WTC11 (cell line): ENCODE measurements at regions not wholly inside any gene's neighbourhood (a gene's known extent, or its start where the extent isn't known, plus 50 kb on each side); places are given as distances from the start of the nearest gene placed in this dataset.

Source experiments
- ATAC-seq: fragments of 200-7000 bp; cut with Tn5 transposase; 2 replicates; pipeline ENCODE4 v1.10.0; 2021; ENCODE audit warnings: mild to moderate bottlenecking, moderate library complexity
- CTCF ChIA-PET: fragments of 300-600 bp; sonication (Branson Sonifier 250); formaldehyde crosslinking; loops from one replicate; lab custom pipeline; 2021; ENCODE audit warnings: antibody characterized with exemption; lab: Charles Lee
- POLR2A ChIA-PET: fragments of 350-600 bp; sonication (Branson Sonifier 250); formaldehyde crosslinking; loops from one replicate; lab custom pipeline; 2021; ENCODE audit warnings: antibody characterized with exemption; lab: Charles Lee
- DNase-seq: peaks from one replicate; pipeline ENCODE4 v3.0.0; 2021; ENCODE audit warnings: low spot score
- H3K27ac Mint-ChIP-seq: 2 replicates; pipeline ENCODE4 v1.8.0; 2021; ENCODE audit warnings: mixed read lengths
- H3K27me3 Mint-ChIP-seq: 2 replicates; pipeline ENCODE4 v1.8.0; 2021; ENCODE audit warnings: low read depth, mild to moderate bottlenecking, moderate library complexity, mixed read lengths
- H3K36me3 Mint-ChIP-seq: 2 replicates; pipeline ENCODE4 v1.8.0; 2021; ENCODE audit warnings: mixed read lengths
- H3K4me1 Mint-ChIP-seq: 2 replicates; pipeline ENCODE4 v1.8.0; 2022; ENCODE audit warnings: mixed read lengths
- H3K4me3 Mint-ChIP-seq: 2 replicates; pipeline ENCODE4 v1.8.0; 2021; ENCODE audit warnings: mild to moderate bottlenecking, moderate library complexity, mixed read lengths
- H3K9me3 Mint-ChIP-seq: 2 replicates; pipeline ENCODE4 v1.8.0; 2021; ENCODE audit warnings: mixed read lengths
- AR ChIP-seq: fragments of 250-450 bp; sonication (Bioruptor Pico); IDR thresholded peaks from 2 replicates; pipeline ENCODE4 v1.9.0; 2021; ENCODE audit warnings: mild to moderate bottlenecking
- CTCF ChIP-seq: fragments of 200-600 bp; IDR thresholded peaks from 2 replicates; pipeline ENCODE4 v1.8.0; 2022; ENCODE audit warnings: antibody characterized with exemption
- E2F5 ChIP-seq: sonication (generic); formaldehyde crosslinking; IDR thresholded peaks from 2 replicates; pipeline ENCODE4 v1.8.1; 2022; ENCODE audit warnings: mild to moderate bottlenecking, moderate library complexity, missing genetic modification reagents
- ELF4 ChIP-seq: sonication (generic); formaldehyde crosslinking; IDR thresholded peaks from 2 replicates; pipeline ENCODE4 v1.8.1; 2022; ENCODE audit warnings: low read depth, mild to moderate bottlenecking, moderate library complexity, missing genetic modification reagents
- ERG ChIP-seq: fragments of 250-450 bp; sonication (Bioruptor Pico); IDR thresholded peaks from 2 replicates; pipeline ENCODE4 v1.8.0; 2021; ENCODE audit warnings: mild to moderate bottlenecking
- ESRRA ChIP-seq: sonication (generic); formaldehyde crosslinking; IDR thresholded peaks from 2 replicates; pipeline ENCODE4 v1.8.1; 2022; ENCODE audit warnings: mild to moderate bottlenecking, missing genetic modification reagents, borderline replicate concordance
- FOXP1 ChIP-seq: sonication (generic); formaldehyde crosslinking; IDR thresholded peaks from 2 replicates; pipeline ENCODE4 v1.8.0; 2022; ENCODE audit warnings: missing genetic modification reagents, mild to moderate bottlenecking, moderate library complexity, borderline replicate concordance
- MYBL2 ChIP-seq: sonication (generic); formaldehyde crosslinking; IDR thresholded peaks from 2 replicates; pipeline ENCODE4 v1.8.1; 2023; ENCODE audit warnings: mild to moderate bottlenecking, moderate library complexity, missing genetic modification reagents
- NFATC4 ChIP-seq: fragments of 250-450 bp; sonication (Bioruptor Pico); IDR thresholded peaks from 2 replicates; pipeline ENCODE4 v1.9.0; 2021; ENCODE audit warnings: mild to moderate bottlenecking
- NFYB ChIP-seq: sonication (generic); formaldehyde crosslinking; conservative IDR thresholded peaks from 2 replicates; pipeline ENCODE4 v1.8.0; 2022; ENCODE audit warnings: low read depth, missing genetic modification reagents
- NR3C1 ChIP-seq: sonication (generic); formaldehyde crosslinking; conservative IDR thresholded peaks from 2 replicates; pipeline ENCODE4 v1.8.1; 2023; ENCODE audit warnings: low read depth, mild to moderate bottlenecking, missing genetic modification reagents
- SMAD3 ChIP-seq: sonication (generic); formaldehyde crosslinking; IDR thresholded peaks from 2 replicates; pipeline ENCODE4 v1.8.0; 2022; ENCODE audit warnings: missing genetic modification reagents, mild to moderate bottlenecking, borderline replicate concordance
- TCF7 ChIP-seq: sonication (generic); formaldehyde crosslinking; IDR thresholded peaks from 2 replicates; pipeline ENCODE4 v1.8.0; 2022; ENCODE audit warnings: mild to moderate bottlenecking, low read depth, missing genetic modification reagents, moderate library complexity
- TEAD1 ChIP-seq: sonication (generic); formaldehyde crosslinking; IDR thresholded peaks from 2 replicates; pipeline ENCODE4 v1.8.0; 2022; ENCODE audit warnings: mild to moderate bottlenecking, missing genetic modification reagents
- ZNF138 ChIP-seq: sonication (generic); formaldehyde crosslinking; conservative IDR thresholded peaks from 2 replicates; pipeline ENCODE4 v1.8.1; 2022; ENCODE audit warnings: mild to moderate bottlenecking, moderate library complexity, missing genetic modification reagents
- ZNF232 ChIP-seq: sonication (generic); formaldehyde crosslinking; IDR thresholded peaks from 2 replicates; pipeline ENCODE4 v1.8.0; 2022; ENCODE audit warnings: mild to moderate bottlenecking, missing genetic modification reagents
- TF ChIP-seq, protein P1 (sequence below): sonication (generic); formaldehyde crosslinking; IDR thresholded peaks from 2 replicates; pipeline ENCODE4 v1.8.0; 2022; ENCODE audit warnings: mild to moderate bottlenecking, missing genetic modification reagents
- TF ChIP-seq, protein P2 (sequence below): fragments of 250-450 bp; sonication (Bioruptor Pico); IDR thresholded peaks from 2 replicates; pipeline ENCODE4 v2.1.2; 2022; ENCODE audit warnings: mild to moderate bottlenecking, moderate library complexity
- TF ChIP-seq, protein P3 (sequence below): sonication (generic); formaldehyde crosslinking; IDR thresholded peaks from 2 replicates; pipeline ENCODE4 v1.8.0; 2022; ENCODE audit warnings: mild to moderate bottlenecking, missing genetic modification reagents
- TF ChIP-seq, protein P4 (sequence below): sonication (generic); formaldehyde crosslinking; conservative IDR thresholded peaks from 2 replicates; pipeline ENCODE4 v1.8.1; 2023; ENCODE audit warnings: mild to moderate bottlenecking, low read depth, missing genetic modification reagents, moderate library complexity
- TF ChIP-seq, protein P5 (sequence below): sonication (generic); formaldehyde crosslinking; IDR thresholded peaks from 2 replicates; pipeline ENCODE4 v1.8.1; 2023; ENCODE audit warnings: mild to moderate bottlenecking, missing genetic modification reagents, moderate library complexity

GRCh38 chr1:98487620-98488019 is 173.9 kb upstream of the SNX7 start (continued):
- TF ChIP-seq AR (CRISPR knock-in tag) = no peak
- TF ChIP-seq, protein P1, sequence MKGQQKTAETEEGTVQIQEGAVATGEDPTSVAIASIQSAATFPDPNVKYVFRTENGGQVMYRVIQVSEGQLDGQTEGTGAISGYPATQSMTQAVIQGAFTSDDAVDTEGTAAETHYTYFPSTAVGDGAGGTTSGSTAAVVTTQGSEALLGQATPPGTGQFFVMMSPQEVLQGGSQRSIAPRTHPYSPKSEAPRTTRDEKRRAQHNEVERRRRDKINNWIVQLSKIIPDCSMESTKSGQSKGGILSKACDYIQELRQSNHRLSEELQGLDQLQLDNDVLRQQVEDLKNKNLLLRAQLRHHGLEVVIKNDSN = no peak
- TF ChIP-seq ERG (CRISPR knock-in tag) = no peak
- no peak for TF ChIP-seq NR3C1
- TF ChIP-seq, protein P2, sequence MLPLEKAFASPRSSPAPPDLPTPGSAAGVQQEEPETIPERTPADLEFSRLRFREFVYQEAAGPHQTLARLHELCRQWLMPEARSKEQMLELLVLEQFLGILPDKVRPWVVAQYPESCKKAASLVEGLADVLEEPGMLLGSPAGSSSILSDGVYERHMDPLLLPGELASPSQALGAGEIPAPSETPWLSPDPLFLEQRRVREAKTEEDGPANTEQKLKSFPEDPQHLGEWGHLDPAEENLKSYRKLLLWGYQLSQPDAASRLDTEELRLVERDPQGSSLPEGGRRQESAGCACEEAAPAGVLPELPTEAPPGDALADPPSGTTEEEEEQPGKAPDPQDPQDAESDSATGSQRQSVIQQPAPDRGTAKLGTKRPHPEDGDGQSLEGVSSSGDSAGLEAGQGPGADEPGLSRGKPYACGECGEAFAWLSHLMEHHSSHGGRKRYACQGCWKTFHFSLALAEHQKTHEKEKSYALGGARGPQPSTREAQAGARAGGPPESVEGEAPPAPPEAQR = no peak
- TF ChIP-seq, protein P3, sequence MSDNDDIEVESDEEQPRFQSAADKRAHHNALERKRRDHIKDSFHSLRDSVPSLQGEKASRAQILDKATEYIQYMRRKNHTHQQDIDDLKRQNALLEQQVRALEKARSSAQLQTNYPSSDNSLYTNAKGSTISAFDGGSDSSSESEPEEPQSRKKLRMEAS = no peak
- TF ChIP-seq MYBL2 (CRISPR knock-in tag) = no peak
- TF ChIP-seq, protein P4, sequence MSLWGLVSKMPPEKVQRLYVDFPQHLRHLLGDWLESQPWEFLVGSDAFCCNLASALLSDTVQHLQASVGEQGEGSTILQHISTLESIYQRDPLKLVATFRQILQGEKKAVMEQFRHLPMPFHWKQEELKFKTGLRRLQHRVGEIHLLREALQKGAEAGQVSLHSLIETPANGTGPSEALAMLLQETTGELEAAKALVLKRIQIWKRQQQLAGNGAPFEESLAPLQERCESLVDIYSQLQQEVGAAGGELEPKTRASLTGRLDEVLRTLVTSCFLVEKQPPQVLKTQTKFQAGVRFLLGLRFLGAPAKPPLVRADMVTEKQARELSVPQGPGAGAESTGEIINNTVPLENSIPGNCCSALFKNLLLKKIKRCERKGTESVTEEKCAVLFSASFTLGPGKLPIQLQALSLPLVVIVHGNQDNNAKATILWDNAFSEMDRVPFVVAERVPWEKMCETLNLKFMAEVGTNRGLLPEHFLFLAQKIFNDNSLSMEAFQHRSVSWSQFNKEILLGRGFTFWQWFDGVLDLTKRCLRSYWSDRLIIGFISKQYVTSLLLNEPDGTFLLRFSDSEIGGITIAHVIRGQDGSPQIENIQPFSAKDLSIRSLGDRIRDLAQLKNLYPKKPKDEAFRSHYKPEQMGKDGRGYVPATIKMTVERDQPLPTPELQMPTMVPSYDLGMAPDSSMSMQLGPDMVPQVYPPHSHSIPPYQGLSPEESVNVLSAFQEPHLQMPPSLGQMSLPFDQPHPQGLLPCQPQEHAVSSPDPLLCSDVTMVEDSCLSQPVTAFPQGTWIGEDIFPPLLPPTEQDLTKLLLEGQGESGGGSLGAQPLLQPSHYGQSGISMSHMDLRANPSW (CRISPR knock-in tag) = no peak
- TF ChIP-seq, protein P5, sequence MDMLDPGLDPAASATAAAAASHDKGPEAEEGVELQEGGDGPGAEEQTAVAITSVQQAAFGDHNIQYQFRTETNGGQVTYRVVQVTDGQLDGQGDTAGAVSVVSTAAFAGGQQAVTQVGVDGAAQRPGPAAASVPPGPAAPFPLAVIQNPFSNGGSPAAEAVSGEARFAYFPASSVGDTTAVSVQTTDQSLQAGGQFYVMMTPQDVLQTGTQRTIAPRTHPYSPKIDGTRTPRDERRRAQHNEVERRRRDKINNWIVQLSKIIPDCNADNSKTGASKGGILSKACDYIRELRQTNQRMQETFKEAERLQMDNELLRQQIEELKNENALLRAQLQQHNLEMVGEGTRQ = no peak
- TF ChIP-seq, all 79 proteins: peak for 0

DNA sequence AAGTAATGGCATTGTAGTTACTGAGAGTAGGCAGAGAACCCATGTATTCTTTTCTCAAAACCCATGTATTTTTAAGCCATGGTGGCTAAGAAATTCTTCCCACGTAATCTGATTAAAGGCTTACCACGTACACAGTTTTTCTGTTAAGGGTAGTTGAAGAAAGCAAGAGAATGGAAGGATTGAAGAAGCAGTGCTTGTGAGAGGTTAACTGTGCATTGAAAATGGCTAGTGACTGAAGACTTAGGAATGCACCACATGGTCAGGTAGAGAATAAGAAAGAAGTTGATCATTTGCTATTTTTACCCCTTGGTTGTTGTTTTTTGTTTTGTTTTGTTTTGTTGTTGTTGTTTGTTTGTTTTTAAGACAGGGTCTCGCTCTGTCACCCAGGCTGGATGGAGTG is 178.9 kb upstream of the SNX7 start:
- no peak for DNase-seq
- H3K27me3 Mint-ChIP-seq = no peaks in the 10 kb centered on the region
- ChIA-PET CTCF (no interaction called here), POLR2A (no interaction called here)
- H3K36me3 Mint-ChIP-seq = no peaks in the 10 kb centered on the region
- TF ChIP-seq ESRRA (CRISPR knock-in tag) = no peak
- no peak for TF ChIP-seq ZNF232
- no peak for TF ChIP-seq NFATC4
- TF ChIP-seq ZNF138 (CRISPR knock-in tag) = no peak
- no peak for TF ChIP-seq SMAD3 (CRISPR knock-in tag)
- TF ChIP-seq E2F5 (CRISPR knock-in tag) = no peak
- TF ChIP-seq NFYB = no peak
- TF ChIP-seq NR3C1 = no peak
- TF ChIP-seq TCF7 (CRISPR knock-in tag) = no peak
- no peak for TF ChIP-seq TEAD1 (CRISPR knock-in tag)
- TF ChIP-seq, protein P1 = no peak
- TF ChIP-seq FOXP1 (CRISPR knock-in tag) = no peak
- no peak for TF ChIP-seq ELF4 (CRISPR knock-in tag)
- no peak for TF ChIP-seq CTCF
- H3K9me3 Mint-ChIP-seq = no peaks in the 10 kb centered on the region
- no peak overlapping the region for H3K27ac Mint-ChIP-seq
- H3K4me3 Mint-ChIP-seq = no peak overlapping the region
- no peak for ATAC-seq
- H3K4me1 Mint-ChIP-seq = peaks cover 4% of the 10 kb centered on the region; the same call in 1 of the 2 replicates
